GM18873 (cell line): ENCODE measurements at regions not wholly inside any gene's neighbourhood (a gene's known extent, or its start where the extent isn't known, plus 50 kb on each side); places are given as distances from the start of the nearest gene placed in this dataset.
"Not testable (repeated sequence)": the region's sequence is repeated elsewhere in the genome, so short reads cannot be mapped to it uniquely, and the experiment has no call there.

Experiments used
- ATAC-seq: cut with Tn5 transposase; IDR thresholded peaks from one replicate; pipeline ENCODE4 v1.9.1; 2021; ENCODE audit warnings: mild to moderate bottlenecking, moderate library complexity, moderate number of reproducible peaks; ENCODE audit not compliant: unreplicated experiment, low FRiP score

- ATAC-seq, result no peak
Measured at GRCh38 chr20:12112089-12112474, 194.4 kb downstream of the BTBD3 start.

GRCh38 chr20:12112665-12113064 is 195.0 kb downstream of the BTBD3 start:
- ATAC-seq, result no peak

GRCh38 chr20:12113075-12113467 is 195.4 kb downstream of the BTBD3 start:
- no peak for ATAC-seq

DNA sequence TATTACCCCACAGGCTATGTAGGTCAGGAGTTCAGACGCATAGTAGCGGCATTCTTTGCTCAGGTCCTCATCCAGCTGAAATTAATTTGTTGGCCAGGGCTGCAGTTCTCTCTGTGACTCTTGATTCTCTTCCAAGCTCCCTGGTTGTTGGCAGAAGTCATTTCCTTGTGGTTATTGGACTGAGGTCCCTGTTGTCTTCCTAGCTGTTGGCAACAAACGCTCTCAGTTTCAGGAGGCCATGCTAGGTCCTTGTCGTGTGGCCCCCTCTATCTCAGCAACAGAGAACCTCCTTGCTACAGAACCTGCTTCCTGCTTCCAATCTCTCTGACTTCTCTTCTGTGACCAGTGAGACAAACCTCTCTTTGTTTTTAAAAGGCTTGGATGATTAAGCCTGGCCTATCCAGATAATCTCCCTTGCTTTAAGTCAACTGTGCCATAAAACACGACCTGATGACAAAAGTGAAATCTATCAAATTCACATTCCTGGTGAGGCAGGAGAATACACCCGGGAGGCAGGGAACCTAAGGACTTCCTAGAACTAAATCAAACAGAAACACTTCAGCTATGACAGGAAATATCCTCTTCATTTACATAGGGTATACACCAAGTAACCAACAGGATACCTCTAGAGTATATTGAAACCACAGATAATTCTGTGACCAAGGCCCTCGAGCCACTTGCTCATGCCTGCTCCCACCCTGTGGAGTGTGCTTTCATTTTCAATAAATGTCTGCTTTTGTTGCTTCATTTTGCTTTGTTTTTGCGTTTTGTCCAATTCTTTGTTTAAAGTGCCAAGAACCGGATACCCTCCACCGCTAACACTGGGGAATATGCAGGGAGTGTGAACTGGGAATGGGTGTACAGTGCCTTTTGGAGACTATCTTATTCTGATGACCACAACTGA is 196.0 kb downstream of the BTBD3 start:
- ATAC-seq, result no peak

GRCh38 chr20:12129114-12129513 is 211.4 kb downstream of the BTBD3 start:
- ATAC-seq, result not testable (repeated sequence)

DNA sequence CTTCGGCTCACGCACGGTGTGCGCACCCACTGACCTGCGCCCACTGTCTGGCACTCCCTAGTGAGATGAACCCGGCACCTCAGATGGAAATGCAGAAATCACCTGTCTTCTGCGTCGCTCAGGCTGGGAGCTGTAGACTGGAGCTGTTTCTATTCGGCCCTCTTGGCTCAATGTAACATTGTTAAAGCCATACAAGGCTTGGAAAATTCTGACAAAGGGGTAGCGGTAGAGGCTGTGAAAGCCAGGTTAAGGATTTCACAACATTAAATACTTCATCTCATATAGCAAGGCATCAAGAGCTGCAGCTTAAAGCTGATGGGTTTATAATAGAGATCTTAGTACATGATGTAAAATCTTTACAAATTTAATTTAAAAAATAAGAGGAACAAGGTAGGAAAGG is 211.8 kb downstream of the BTBD3 start:
- not testable (repeated sequence) for ATAC-seq

GRCh38 chr20:12130781-12131180 is 213.1 kb downstream of the BTBD3 start:
- no peak for ATAC-seq

DNA sequence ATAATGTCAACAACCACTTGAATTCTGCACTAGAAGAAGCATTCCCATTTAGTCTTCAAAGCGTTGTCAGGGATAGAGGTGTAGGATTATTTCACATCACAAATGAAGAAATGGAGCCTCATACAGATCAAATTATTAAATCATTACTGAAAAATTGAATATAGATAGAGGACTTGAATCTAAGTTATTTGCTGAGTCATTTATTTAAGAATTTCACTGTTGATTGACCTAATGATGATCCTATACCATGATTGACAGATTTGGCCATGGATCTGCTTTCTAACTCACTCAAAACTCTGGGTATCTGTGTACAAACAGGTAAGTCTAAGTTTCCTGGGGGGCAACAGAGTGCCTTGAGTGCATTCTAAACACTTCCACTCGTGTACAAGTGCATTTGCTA is 215.9 kb downstream of the BTBD3 start:
- no peak for ATAC-seq

GRCh38 chr20:12145951-12146350 is 228.3 kb downstream of the BTBD3 start:
- not testable (repeated sequence) for ATAC-seq

GRCh38 chr20:12152996-12153395 is 235.3 kb downstream of the BTBD3 start:
- ATAC-seq, result no peak

GRCh38 chr20:12153628-12154027 is 235.9 kb downstream of the BTBD3 start:
- ATAC-seq, result no peak

DNA sequence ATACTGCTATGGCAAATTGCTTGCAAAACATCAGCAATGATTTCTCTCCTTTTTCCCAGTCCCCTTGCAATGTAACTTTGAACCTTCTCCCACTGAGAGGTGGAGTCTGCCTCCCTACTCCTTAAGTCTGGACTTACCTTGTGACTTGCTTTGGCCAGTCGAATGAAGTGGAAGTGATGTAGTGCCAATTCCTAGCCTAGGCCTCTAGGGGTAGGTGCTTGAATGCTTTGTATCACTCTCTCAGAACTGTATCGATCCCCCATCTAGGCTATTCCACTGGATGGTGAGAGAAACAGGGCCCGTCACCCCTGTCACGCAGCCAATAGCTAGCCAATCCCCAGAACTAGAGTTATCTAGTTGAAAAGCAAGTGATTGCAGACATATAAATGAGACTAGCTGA is 238.6 kb downstream of the BTBD3 start:
- no peak for ATAC-seq

- no peak for ATAC-seq
Measured at GRCh38 chr20:12159261-12159660, 241.6 kb downstream of the BTBD3 start.

GRCh38 chr20:12161734-12162133 is 244.0 kb downstream of the BTBD3 start:
- no peak for ATAC-seq

DNA sequence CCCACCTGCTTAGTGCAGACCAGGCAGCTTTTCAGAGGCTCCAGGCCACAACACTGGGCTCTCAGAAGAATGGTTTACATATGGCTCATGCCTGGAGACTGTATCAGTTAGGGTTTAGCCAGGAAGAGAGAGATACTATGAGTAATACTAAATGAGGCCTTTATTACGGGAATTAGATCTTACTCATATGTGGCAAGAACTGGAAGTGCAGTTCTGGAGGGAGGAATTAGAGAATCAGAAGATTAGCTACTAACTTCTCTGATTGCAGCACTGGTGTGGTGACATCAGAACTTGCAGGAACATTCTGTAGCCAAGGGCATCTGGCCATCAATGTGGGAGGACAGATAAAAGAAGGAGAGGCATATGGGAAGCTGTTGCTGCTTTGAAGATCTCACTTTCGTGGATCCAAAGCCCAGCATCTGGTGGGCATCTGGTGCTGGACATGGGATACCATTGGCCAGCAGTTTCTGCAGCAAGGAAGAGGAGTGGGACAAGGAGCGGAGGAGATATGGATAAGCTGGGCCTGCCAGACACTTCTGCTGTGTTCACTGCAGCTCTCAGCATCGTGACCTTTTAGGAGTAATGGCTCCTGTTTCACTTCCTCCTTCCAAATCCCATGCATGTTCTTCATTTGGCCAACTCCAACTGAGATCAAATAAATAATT is 248.5 kb downstream of the BTBD3 start:
- no peak for ATAC-seq

GRCh38 chr20:12170406-12170805 is 252.7 kb downstream of the BTBD3 start:
- ATAC-seq, result no peak

DNA sequence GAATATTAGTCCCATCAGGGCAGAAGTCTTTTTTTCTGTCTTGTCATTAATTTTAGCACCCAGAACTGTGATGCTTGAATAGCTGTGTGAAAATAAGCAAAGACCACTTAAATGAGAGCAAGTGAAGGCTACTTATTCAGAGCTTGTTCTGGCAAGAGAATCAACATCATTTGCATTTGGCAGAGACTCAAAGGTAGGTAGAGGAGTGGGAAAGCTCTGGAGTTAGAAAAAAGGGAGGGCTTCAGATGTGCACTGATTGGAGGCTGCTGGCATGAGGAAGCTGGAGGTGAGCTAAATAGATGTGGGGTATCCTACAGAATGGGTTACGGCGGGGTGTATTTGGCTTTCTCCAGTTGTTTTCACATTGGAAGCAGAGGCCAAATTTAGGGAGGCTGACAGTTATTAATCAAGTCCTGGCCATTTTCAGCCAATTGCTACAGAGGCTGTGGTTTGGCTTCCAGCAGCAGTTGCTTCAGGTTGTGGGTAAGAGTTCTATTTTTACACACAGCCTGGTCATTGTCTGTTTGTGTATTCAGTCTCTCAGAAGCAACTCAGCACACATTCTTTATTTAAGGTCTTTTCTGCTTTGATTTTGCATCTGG is 254.3 kb downstream of the BTBD3 start:
- no peak for ATAC-seq

DNA sequence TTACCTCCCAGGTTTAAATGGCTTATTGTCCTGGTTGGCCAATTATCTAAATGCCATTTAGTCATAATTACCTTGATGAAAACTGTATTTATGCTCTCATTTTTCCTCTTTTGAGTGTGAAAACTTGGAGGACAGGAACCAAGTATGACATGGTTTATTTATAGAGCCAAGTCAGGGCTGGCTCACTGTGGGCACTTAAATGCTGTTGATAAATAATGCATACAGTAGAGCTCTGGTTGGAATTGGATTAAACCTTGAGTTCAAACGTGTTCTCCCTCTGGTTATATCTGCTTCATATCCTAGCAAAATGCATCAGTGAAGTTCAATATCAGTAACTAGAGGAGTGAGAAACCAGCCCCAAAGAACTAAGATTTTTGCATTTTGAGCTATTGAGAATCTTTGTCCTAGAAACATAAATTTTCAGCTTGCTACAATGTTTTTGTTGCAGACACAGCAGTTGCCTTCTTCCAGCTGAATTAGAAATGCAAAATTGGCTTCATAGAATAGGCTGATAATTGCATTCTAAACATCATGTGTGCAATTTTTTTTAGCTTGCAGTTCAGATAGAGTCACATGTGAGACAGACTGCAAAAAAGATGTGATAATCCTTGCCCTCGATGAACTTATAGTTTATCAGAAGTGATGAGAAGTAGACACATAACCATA is 255.8 kb downstream of the BTBD3 start:
- ATAC-seq, result no peak

GRCh38 chr20:12175538-12175937 is 257.8 kb downstream of the BTBD3 start:
- ATAC-seq, result no peak

DNA sequence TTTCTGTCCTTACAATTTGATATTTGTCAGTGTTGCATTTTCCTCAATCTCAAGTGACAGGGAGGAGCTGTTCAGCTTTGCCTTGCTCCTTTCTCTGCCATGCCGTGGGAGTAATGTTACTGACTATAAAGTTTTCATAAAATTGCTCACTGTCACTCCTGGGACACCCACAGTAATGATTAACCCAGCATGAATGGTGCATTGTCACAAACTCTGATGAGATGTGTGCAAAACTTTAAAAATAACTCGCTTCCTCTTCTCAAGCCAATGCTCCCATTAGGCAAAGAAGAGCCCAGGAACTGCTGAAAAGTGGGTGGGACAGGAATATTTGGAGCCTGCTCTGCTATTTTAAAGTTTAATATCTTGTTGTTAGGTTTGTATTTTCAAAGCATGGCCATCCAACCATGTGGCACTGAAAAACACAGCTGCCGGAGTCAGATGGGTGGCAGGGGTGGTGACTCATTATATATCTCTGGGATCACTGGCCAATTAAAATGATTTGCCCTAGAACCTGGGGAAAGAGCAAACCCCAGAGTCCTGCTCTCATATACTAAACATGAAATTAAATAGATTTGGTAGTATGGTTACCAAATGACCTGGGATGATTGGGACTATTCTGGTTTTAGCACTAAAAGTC is 260.1 kb downstream of the BTBD3 start:
- no peak for ATAC-seq
